GM23338 (cell line): ENCODE measurements at regions not wholly inside any gene's neighbourhood (a gene's known extent, or its start where the extent isn't known, plus 50 kb on each side); places are given as distances from the start of the nearest gene placed in this dataset.

Source experiments
- ATAC-seq: fragments of 200-7000 bp; cut with Tn5 transposase; 3 replicates; pipeline ENCODE4 v1.9.1; 2020
- DNase-seq: peaks from one replicate; pipeline ENCODE4 v3.0.0-alpha.2; 2015; ENCODE audit warnings: low spot score
- H2AFZ ChIP-seq: fragments of 200-600 bp; sonication (generic); 2 replicates; pipeline ENCODE4 v1.8.0; 2016; ENCODE audit warnings: antibody characterized with exemption, mild to moderate bottlenecking, moderate library complexity
- H3F3A ChIP-seq: fragments of 200-600 bp; sonication (generic); replicated peaks from 2 replicates; pipeline ENCODE4 v1.8.0; 2017; ENCODE audit warnings: antibody characterized with exemption, mixed run types, low read depth
- H3K27ac ChIP-seq: fragments of 200-600 bp; sonication (generic); 2 replicates; pipeline ENCODE4 v1.6.1; 2016; ENCODE audit warnings: low read depth
- H3K27me3 ChIP-seq: fragments of 200-600 bp; sonication (generic); 2 replicates; pipeline ENCODE4 v1.8.0; 2016; ENCODE audit warnings: mild to moderate bottlenecking, mixed run types, moderate library complexity; ENCODE audit not compliant: insufficient read depth
- H3K36me3 ChIP-seq: fragments of 200-600 bp; sonication (generic); 2 replicates; pipeline ENCODE4 v1.8.0; 2016; ENCODE audit warnings: mild to moderate bottlenecking; ENCODE audit not compliant: insufficient read depth
- H3K4me1 ChIP-seq: fragments of 200-600 bp; sonication (generic); 2 replicates; pipeline ENCODE4 v1.8.0; 2016; ENCODE audit warnings: mild to moderate bottlenecking, moderate library complexity; ENCODE audit not compliant: insufficient read depth
- H3K4me2 ChIP-seq: fragments of 200-600 bp; sonication (generic); 2 replicates; pipeline ENCODE4 v1.7.1; 2017; ENCODE audit warnings: mixed run types
- H3K4me3 ChIP-seq: fragments of 200-600 bp; sonication (generic); 2 replicates; pipeline ENCODE4 v1.6.1; 2016; ENCODE audit warnings: mixed run types
- H3K79me2 ChIP-seq: fragments of 200-600 bp; sonication (generic); replicated peaks from 2 replicates; pipeline ENCODE4 v1.8.0; 2017; ENCODE audit warnings: mild to moderate bottlenecking; ENCODE audit not compliant: insufficient read depth
- H3K9me2 ChIP-seq: fragments of 200-600 bp; sonication (generic); 2 replicates; pipeline ENCODE4 v1.8.0; 2017; ENCODE audit not compliant: insufficient read depth
- H4K20me1 ChIP-seq: fragments of 200-600 bp; sonication (generic); replicated peaks from 2 replicates; pipeline ENCODE4 v1.8.0; 2017; ENCODE audit warnings: mild to moderate bottlenecking; ENCODE audit not compliant: insufficient read depth
- H3K27ac Mint-ChIP-seq: 2 replicates; pipeline ENCODE4 v1.8.0; 2020; ENCODE audit warnings: inconsistent platforms, mild to moderate bottlenecking, moderate library complexity, mixed read lengths
- H3K27me3 Mint-ChIP-seq: 3 replicates; pipeline ENCODE4 v1.8.0; 2022; ENCODE audit warnings: low read depth, mild to moderate bottlenecking, moderate library complexity, mixed read lengths, inconsistent platforms; ENCODE audit not compliant: insufficient read depth, poor library complexity
- H3K36me3 Mint-ChIP-seq: 3 replicates; pipeline ENCODE4 v1.8.0; 2021; ENCODE audit warnings: low read depth, mild to moderate bottlenecking, inconsistent platforms, moderate library complexity, mixed read lengths
- H3K4me1 Mint-ChIP-seq: 3 replicates; pipeline ENCODE4 v1.8.0; 2020; ENCODE audit warnings: mild to moderate bottlenecking, inconsistent platforms, mixed read lengths
- H3K4me3 Mint-ChIP-seq: 3 replicates; pipeline ENCODE4 v1.8.0; 2021; ENCODE audit warnings: moderate library complexity, mild to moderate bottlenecking, inconsistent platforms, mixed read lengths
- H3K9me3 Mint-ChIP-seq: 3 replicates; pipeline ENCODE4 v1.8.0; 2020; ENCODE audit warnings: moderate library complexity, mild to moderate bottlenecking, inconsistent platforms, mixed read lengths
- CREB1 ChIP-seq: fragments of 250-450 bp; sonication (Bioruptor Pico); IDR thresholded peaks from 2 replicates; pipeline ENCODE4 v1.5.0; 2020; ENCODE audit warnings: low read depth, mild to moderate bottlenecking, moderate library complexity
- CTCF ChIP-seq, 2 experiments: fragments of 200-600 bp in 1 of 2; sonication (generic) in 1 of 2; conservative IDR thresholded peaks; 2 replicates each; pipeline versions ENCODE4 v1.5.1 to v1.6.1; 2016 to 2017; ENCODE audit warnings: antibody characterized with exemption in 2 of 2, low read depth in 2 of 2, mild to moderate bottlenecking in 2 of 2, moderate library complexity in 1 of 2
- EZH2 ChIP-seq: fragments of 200-600 bp; sonication (generic); IDR thresholded peaks from one replicate; pipeline ENCODE4 v1.8.0; 2017; ENCODE audit warnings: antibody characterized with exemption, mild to moderate bottlenecking, low read depth; ENCODE audit not compliant: unreplicated experiment
- EZH2phosphoT487 ChIP-seq: fragments of 200-600 bp; sonication (generic); IDR thresholded peaks from one replicate; pipeline ENCODE4 v1.8.1; 2018; ENCODE audit warnings: antibody characterized with exemption; ENCODE audit not compliant: unreplicated experiment
- JUNB ChIP-seq: IDR thresholded peaks from one replicate; pipeline ENCODE4 v1.6.1; 2016; ENCODE audit warnings: antibody characterized with exemption; ENCODE audit not compliant: unreplicated experiment
- NANOG ChIP-seq: IDR thresholded peaks from 2 replicates; pipeline ENCODE4 v1.6.1; 2016; ENCODE audit warnings: antibody characterized with exemption, borderline replicate concordance
- POLR2AphosphoS5 ChIP-seq: IDR thresholded peaks from 2 replicates; pipeline ENCODE4 v1.6.1; 2016; ENCODE audit warnings: antibody characterized with exemption, low read depth
- REST ChIP-seq: IDR thresholded peaks from one replicate; pipeline ENCODE4 v1.6.1; 2018; ENCODE audit warnings: antibody characterized with exemption; ENCODE audit not compliant: unreplicated experiment
- STAT1 ChIP-seq: IDR thresholded peaks from one replicate; pipeline ENCODE4 v1.6.1; 2016; ENCODE audit warnings: antibody characterized with exemption; ENCODE audit not compliant: unreplicated experiment
- ZNF114 ChIP-seq: fragments of 250-450 bp; sonication (Bioruptor Pico); IDR thresholded peaks from 2 replicates; pipeline ENCODE4 v1.5.0; 2020; ENCODE audit warnings: mild to moderate bottlenecking, moderate library complexity
- ZNF331 ChIP-seq: fragments of 250-450 bp; sonication (Bioruptor Pico); IDR thresholded peaks from 2 replicates; pipeline ENCODE4 v1.5.0; 2020; ENCODE audit warnings: low read depth, mild to moderate bottlenecking, moderate library complexity
- ZNF462 ChIP-seq: fragments of 250-450 bp; sonication (Bioruptor Pico); IDR thresholded peaks from 2 replicates; pipeline ENCODE4 v1.5.0; 2020; ENCODE audit warnings: mild to moderate bottlenecking, moderate library complexity
- TF ChIP-seq, protein P1 (sequence below): IDR thresholded peaks from 2 replicates; pipeline ENCODE4 v1.6.1; 2016; ENCODE audit warnings: antibody characterized with exemption

DNA sequence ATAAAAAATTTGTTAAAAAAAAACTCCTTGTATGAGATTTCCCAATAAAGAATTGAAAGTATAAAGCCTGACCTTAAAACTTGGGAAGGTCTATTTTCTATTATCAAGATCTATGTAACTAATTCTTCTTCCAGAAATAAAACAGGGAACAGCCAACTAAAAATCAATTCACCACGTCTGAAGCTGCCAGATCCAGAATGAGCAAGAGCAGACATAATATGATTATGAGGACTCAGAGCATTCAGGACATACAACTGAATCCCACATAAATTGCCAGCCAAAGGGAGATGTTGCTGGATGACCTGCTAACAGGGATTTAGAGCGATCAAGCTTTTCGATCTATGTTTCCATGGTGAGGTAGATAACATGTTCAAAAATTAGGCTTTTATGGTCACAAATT, 1151.3 kb upstream of the CADM2 start:
- H3K27me3 Mint-ChIP-seq: no peaks in the 10 kb centered on the region
- no peak for ATAC-seq
- Histone ChIP-seq H3K36me3 (no peaks in the 10 kb centered on the region), H4K20me1 (no peaks in the 10 kb centered on the region), H3K79me2 (no peaks in the 10 kb centered on the region), H3K4me2 (no peak overlapping the region), H3K4me1 (no peaks in the 10 kb centered on the region), H3K27me3 (no peaks in the 10 kb centered on the region), H3K9me2 (no peaks in the 10 kb centered on the region), H2AFZ (no peak overlapping the region), H3F3A (no peaks in the 10 kb centered on the region), H3K27ac (no peak overlapping the region), H3K4me3 (no peak overlapping the region)
- no peak for DNase-seq
- no peak overlapping the region for H3K27ac Mint-ChIP-seq
- no peak for TF ChIP-seq NANOG
- no peak for TF ChIP-seq REST
- TF ChIP-seq POLR2AphosphoS5: no peak
- TF ChIP-seq CREB1 (CRISPR knock-in tag): no peak
- TF ChIP-seq, protein P1, sequence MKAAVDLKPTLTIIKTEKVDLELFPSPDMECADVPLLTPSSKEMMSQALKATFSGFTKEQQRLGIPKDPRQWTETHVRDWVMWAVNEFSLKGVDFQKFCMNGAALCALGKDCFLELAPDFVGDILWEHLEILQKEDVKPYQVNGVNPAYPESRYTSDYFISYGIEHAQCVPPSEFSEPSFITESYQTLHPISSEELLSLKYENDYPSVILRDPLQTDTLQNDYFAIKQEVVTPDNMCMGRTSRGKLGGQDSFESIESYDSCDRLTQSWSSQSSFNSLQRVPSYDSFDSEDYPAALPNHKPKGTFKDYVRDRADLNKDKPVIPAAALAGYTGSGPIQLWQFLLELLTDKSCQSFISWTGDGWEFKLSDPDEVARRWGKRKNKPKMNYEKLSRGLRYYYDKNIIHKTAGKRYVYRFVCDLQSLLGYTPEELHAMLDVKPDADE: no peak
- TF ChIP-seq ZNF462 (CRISPR knock-in tag): no peak
- no peak for TF ChIP-seq ZNF331
- no peak for TF ChIP-seq EZH2
- no peak for TF ChIP-seq ZNF114 (CRISPR knock-in tag)
- no peak for TF ChIP-seq STAT1
- TF ChIP-seq CTCF (conservative IDR thresholded peaks at IDR 0.05; ENCODE audit: low read depth in 2 of 2): no peak
- TF ChIP-seq JUNB: no peak
- no peak for TF ChIP-seq EZH2phosphoT487
- H3K4me3 Mint-ChIP-seq: no peak overlapping the region
- peaks cover 6% of the 10 kb centered on the region; the same call in 2 of the 3 replicates for H3K9me3 Mint-ChIP-seq
- H3K36me3 Mint-ChIP-seq: peaks cover 1% of the 10 kb centered on the region; the same call in 1 of the 3 replicates
- H3K4me1 Mint-ChIP-seq: no peaks in the 10 kb centered on the region
